ENCODE measurements at regions not wholly inside any gene's neighbourhood (a gene's known extent, or its start where the extent isn't known, plus 50 kb on each side); places are given as distances from the start of the nearest gene placed in this dataset.

GRCh38 chr1:14115976-14116375 is 416.0 kb downstream of the PRDM2 start:
- CTCF ChIA-PET: no interaction called here

DNA sequence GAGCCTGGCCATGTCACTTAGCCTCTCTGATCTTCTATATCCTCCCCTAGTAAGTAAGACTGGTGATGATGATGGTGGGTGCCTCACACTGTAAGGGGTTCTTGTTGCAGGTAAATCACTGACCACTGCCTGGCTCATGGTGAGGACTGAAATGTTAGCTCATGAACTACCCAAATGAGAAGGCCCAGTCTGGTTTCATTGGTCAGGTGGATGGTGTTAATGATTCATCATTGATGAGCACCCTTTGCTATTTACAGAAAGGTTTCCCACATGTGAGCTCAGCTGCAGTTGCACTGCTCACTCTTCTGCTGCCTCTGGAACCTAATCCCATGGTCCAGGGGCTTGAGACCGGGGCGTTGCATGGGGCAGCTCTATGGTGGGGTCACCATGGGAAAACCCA is 417.7 kb downstream of the PRDM2 start:
- no peaks in the 10 kb centered on the region for H3K36me3 Mint-ChIP-seq
- POLR2A ChIA-PET: no interaction called here
- peaks cover 7% of the 10 kb centered on the region for H3K27me3 Mint-ChIP-seq
- H3K27ac Mint-ChIP-seq: no peak overlapping the region
- peaks cover 5% of the 10 kb centered on the region for H3K9me3 Mint-ChIP-seq
- no peaks in the 10 kb centered on the region for H3K4me1 Mint-ChIP-seq (ENCODE audit: low read depth)
- CTCF ChIA-PET: no interaction called here
- no peak overlapping the region for H3K4me3 Mint-ChIP-seq
- intact Hi-C loops (cut with micrococcal nuclease): no loop called here
- no peak for DNase-seq

More at GRCh38 chr1:14115976-14116375, 416.0 kb downstream of the PRDM2 start:
- no peak for DNase-seq
- H3K27me3 Mint-ChIP-seq: peaks cover 7% of the 10 kb centered on the region
- no peak overlapping the region for H3K27ac Mint-ChIP-seq
- intact Hi-C loops (cut with micrococcal nuclease): no loop called here
- no peaks in the 10 kb centered on the region for H3K4me1 Mint-ChIP-seq (ENCODE audit: low read depth)
- no peak overlapping the region for H3K4me3 Mint-ChIP-seq
- peaks cover 4% of the 10 kb centered on the region for H3K9me3 Mint-ChIP-seq
- H3K36me3 Mint-ChIP-seq: no peaks in the 10 kb centered on the region
- POLR2A ChIA-PET: no interaction called here

DNA sequence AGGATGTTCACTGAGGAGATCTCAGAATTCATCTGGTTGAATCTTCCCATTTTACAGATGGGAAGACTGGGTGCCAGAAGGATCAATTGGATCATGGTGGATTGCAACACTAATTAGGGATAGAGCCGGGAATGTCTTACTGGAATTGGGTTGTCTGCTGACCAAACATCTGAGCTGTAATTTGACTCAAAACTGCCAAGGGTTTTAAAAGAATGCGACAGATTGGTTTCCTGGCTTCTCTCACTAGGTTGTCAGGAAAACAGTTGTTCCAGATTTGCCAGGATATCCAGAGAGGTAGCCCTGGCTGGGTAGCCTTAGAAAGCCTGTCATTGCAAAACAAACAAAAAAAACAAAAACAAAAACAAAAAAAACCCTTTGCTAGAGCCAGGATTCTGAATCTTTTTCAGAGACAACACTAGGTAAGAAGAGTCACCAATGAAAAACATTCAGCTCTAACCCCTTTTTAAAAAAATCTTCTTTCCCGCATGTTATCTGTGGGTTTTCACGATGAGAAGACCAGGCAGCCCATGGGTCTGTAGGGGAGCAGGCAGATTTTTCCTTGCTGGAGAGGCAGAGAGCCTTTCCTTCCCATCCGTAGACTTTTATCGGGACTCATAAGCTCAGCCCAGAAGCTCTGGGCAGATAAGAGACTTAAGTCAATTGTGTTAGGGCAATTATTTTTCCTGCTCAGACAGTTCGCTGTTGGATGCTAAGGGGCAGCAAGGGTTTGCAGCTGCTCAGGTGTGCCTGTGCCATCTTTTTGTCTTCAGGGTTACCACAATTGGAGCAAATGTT is 418.9 kb downstream of the PRDM2 start:
- H3K4me3 Mint-ChIP-seq: no peak overlapping the region
- no peaks in the 10 kb centered on the region for H3K4me1 Mint-ChIP-seq (ENCODE audit: low read depth)
- no peaks in the 10 kb centered on the region for H3K36me3 Mint-ChIP-seq
- H3K27ac Mint-ChIP-seq: no peak overlapping the region
- intact Hi-C loops (cut with micrococcal nuclease): no loop called here
- peaks cover 2% of the 10 kb centered on the region for H3K27me3 Mint-ChIP-seq
- POLR2A ChIA-PET: no interaction called here
- DNase-seq: no peak
- peaks cover 5% of the 10 kb centered on the region for H3K9me3 Mint-ChIP-seq
- CTCF ChIA-PET: no interaction called here

GRCh38 chr1:14120895-14121294 is 420.9 kb downstream of the PRDM2 start:
- Mint-ChIP-seq H3K27ac (no peak overlapping the region), H3K4me1 (ENCODE audit: low read depth) (no peaks in the 10 kb centered on the region), H3K4me3 (no peak overlapping the region), H3K36me3 (no peaks in the 10 kb centered on the region), H3K27me3 (peaks cover 3% of the 10 kb centered on the region), H3K9me3 (peaks cover 5% of the 10 kb centered on the region)
- DNase-seq: no peak
- CTCF ChIA-PET: no interaction called here
- intact Hi-C loops (cut with micrococcal nuclease): no loop called here
- POLR2A ChIA-PET: no interaction called here

- CTCF ChIA-PET: no interaction called here
- Mint-ChIP-seq H3K4me3 (no peak overlapping the region), H3K4me1 (ENCODE audit: low read depth) (no peaks in the 10 kb centered on the region), H3K9me3 (no peaks in the 10 kb centered on the region), H3K36me3 (no peaks in the 10 kb centered on the region), H3K27ac (no peak overlapping the region), H3K27me3 (peaks cover 2% of the 10 kb centered on the region)
- DNase-seq: no peak
- intact Hi-C loops (cut with micrococcal nuclease): no loop called here
- POLR2A ChIA-PET: no interaction called here
Measured at GRCh38 chr1:14128096-14128495, 428.1 kb downstream of the PRDM2 start.

DNA sequence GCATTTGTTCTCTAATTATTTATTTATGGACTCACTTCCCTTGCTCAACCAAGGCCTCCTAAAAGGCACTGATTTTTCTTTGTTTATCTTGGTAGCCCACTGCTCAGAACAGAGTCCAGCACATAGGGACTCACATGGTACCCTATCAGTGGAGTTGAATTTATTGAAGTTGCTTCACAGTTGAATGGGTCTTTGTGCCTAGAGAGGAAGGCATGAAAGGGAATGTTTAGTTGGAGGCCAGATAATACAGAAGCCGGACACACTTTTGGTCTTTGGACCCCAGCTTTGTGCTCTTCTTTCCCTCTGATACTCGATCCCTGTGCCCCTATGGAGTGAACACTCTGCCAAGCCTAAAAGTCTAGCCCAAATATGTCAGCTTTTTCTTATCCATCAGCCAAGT is 429.0 kb downstream of the PRDM2 start:
- no peak for DNase-seq
- no peak overlapping the region for H3K27ac Mint-ChIP-seq

GRCh38 chr1:14135070-14135469 is 435.1 kb downstream of the PRDM2 start:
- no peaks in the 10 kb centered on the region for H3K4me1 Mint-ChIP-seq (ENCODE audit: low read depth)
- POLR2A ChIA-PET: no interaction called here

More for the DNA sequence above, 429.0 kb downstream of the PRDM2 start:
- Mint-ChIP-seq H3K27me3 (peaks cover 2% of the 10 kb centered on the region), H3K4me3 (no peak overlapping the region), H3K36me3 (no peaks in the 10 kb centered on the region), H3K4me1 (ENCODE audit: low read depth) (no peaks in the 10 kb centered on the region), H3K9me3 (no peaks in the 10 kb centered on the region)
- CTCF ChIA-PET: no interaction called here
- POLR2A ChIA-PET: no interaction called here
- intact Hi-C loops (cut with micrococcal nuclease): no loop called here

DNA sequence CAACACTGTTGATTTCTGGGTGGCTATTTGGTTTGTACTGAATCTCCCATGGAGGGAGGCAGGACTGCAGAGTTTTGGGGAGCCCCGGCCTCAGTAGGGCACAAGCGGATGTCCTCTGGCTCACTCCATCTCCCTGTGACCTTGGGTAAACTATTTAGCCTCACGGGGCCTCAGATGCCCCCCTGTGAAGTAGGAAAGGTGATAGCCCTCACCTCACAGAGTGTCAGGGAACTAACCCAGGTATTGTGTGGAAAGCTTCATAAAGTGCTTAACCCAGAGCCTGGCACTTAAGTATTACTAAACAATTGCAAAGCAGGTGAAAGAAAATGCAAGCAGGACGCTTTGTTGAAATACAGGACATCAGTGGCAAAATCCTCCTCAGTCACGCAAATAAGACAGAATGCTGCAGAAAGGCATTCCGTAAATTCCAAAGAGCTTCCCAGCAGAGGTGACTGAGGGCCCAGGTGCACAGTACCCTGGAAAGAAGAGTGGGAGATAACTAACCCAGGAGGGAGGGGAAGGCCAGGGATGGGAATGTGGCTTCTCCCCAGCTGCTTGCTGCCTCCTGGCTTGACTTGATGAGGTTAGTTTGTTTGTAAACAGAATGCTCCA is 436.3 kb downstream of the PRDM2 start:
- DNase-seq: no peak
- no peaks in the 10 kb centered on the region for H3K4me1 Mint-ChIP-seq (ENCODE audit: low read depth)
- H3K4me3 Mint-ChIP-seq: no peak overlapping the region
- H3K27ac Mint-ChIP-seq: no peak overlapping the region
- intact Hi-C loops (cut with micrococcal nuclease): no loop called here
- CTCF ChIA-PET: no interaction called here
- H3K9me3 Mint-ChIP-seq: no peaks in the 10 kb centered on the region
- H3K36me3 Mint-ChIP-seq: no peaks in the 10 kb centered on the region
- POLR2A ChIA-PET: no interaction called here
- peaks cover 3% of the 10 kb centered on the region for H3K27me3 Mint-ChIP-seq

More at GRCh38 chr1:14135070-14135469, 435.1 kb downstream of the PRDM2 start:
- H3K27ac Mint-ChIP-seq: no peak overlapping the region
- DNase-seq: no peak
- intact Hi-C loops (cut with micrococcal nuclease): no loop called here
- H3K36me3 Mint-ChIP-seq: no peaks in the 10 kb centered on the region
- H3K27me3 Mint-ChIP-seq: peaks cover 3% of the 10 kb centered on the region
- H3K4me3 Mint-ChIP-seq: no peak overlapping the region
- H3K9me3 Mint-ChIP-seq: no peaks in the 10 kb centered on the region
- CTCF ChIA-PET: no interaction called here

- CTCF ChIA-PET: no interaction called here
- no peak for DNase-seq
- Mint-ChIP-seq H3K36me3 (no peaks in the 10 kb centered on the region), H3K9me3 (no peaks in the 10 kb centered on the region), H3K4me3 (no peak overlapping the region), H3K4me1 (ENCODE audit: low read depth) (no peaks in the 10 kb centered on the region), H3K27me3 (peaks cover 3% of the 10 kb centered on the region), H3K27ac (no peak overlapping the region)
- intact Hi-C loops (cut with micrococcal nuclease): no loop called here
- POLR2A ChIA-PET: no interaction called here
Measured at GRCh38 chr1:14136881-14137280, 436.9 kb downstream of the PRDM2 start.

GRCh38 chr1:14137411-14138134 is 437.6 kb downstream of the PRDM2 start:
- H3K4me1 Mint-ChIP-seq (ENCODE audit: low read depth): no peaks in the 10 kb centered on the region
- POLR2A ChIA-PET: no interaction called here
- no peaks in the 10 kb centered on the region for H3K36me3 Mint-ChIP-seq
- no peak for DNase-seq
- H3K27me3 Mint-ChIP-seq: peaks cover 3% of the 10 kb centered on the region
- H3K4me3 Mint-ChIP-seq: no peak overlapping the region
- CTCF ChIA-PET: no interaction called here
- no peaks in the 10 kb centered on the region for H3K9me3 Mint-ChIP-seq
- intact Hi-C loops (cut with micrococcal nuclease): no loop called here
- no peak overlapping the region for H3K27ac Mint-ChIP-seq

DNA sequence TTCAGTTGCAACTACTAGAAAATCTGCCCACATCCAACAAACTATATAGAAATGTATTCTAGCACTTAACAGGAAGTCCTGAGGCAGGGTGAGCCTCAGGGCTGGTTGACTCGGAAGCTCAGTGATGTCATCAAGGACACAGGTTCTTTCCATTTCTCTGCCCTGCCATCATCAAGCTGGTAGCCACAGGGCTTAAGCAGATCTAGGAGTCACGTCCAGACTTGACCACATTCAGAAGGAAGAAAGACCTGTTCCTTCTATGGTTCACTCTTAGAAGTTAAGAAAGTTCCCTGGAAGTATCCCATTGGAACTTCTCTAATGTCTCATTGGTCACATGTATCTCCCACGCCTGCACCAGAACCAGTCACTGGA is 438.1 kb downstream of the PRDM2 start:
- no peaks in the 10 kb centered on the region for H3K4me1 Mint-ChIP-seq (ENCODE audit: low read depth)
- H3K9me3 Mint-ChIP-seq: no peaks in the 10 kb centered on the region
- H3K27ac Mint-ChIP-seq: no peak overlapping the region
- POLR2A ChIA-PET: no interaction called here
- H3K4me3 Mint-ChIP-seq: no peak overlapping the region
- peaks cover 3% of the 10 kb centered on the region for H3K27me3 Mint-ChIP-seq
- H3K36me3 Mint-ChIP-seq: no peaks in the 10 kb centered on the region
- no peak for DNase-seq
- intact Hi-C loops (cut with micrococcal nuclease): no loop called here
- CTCF ChIA-PET: no interaction called here

- DNase-seq: no peak
- no peaks in the 10 kb centered on the region for H3K4me1 Mint-ChIP-seq (ENCODE audit: low read depth)
- no peak overlapping the region for H3K27ac Mint-ChIP-seq
- ChIA-PET CTCF (no interaction called here), POLR2A (no interaction called here)
- no peak overlapping the region for H3K4me3 Mint-ChIP-seq
- no peaks in the 10 kb centered on the region for H3K36me3 Mint-ChIP-seq
- intact Hi-C loops (cut with micrococcal nuclease): no loop called here
- peaks cover 3% of the 10 kb centered on the region for H3K27me3 Mint-ChIP-seq
- H3K9me3 Mint-ChIP-seq: no peaks in the 10 kb centered on the region
Measured at GRCh38 chr1:14138687-14139086, 438.7 kb downstream of the PRDM2 start.
